ENCODE measurements at regions not wholly inside any gene's neighbourhood (a gene's known extent, or its start where the extent isn't known, plus 50 kb on each side); places are given as distances from the start of the nearest gene placed in this dataset.
"Not testable (repeated sequence)": the region's sequence is repeated elsewhere in the genome, so short reads cannot be mapped to it uniquely, and the experiment has no call there.

- DNase-seq, result no peak
These were observed 116.5 kb upstream of the MAP2 start for GRCh38 chr2:209307161-209308001.

DNA sequence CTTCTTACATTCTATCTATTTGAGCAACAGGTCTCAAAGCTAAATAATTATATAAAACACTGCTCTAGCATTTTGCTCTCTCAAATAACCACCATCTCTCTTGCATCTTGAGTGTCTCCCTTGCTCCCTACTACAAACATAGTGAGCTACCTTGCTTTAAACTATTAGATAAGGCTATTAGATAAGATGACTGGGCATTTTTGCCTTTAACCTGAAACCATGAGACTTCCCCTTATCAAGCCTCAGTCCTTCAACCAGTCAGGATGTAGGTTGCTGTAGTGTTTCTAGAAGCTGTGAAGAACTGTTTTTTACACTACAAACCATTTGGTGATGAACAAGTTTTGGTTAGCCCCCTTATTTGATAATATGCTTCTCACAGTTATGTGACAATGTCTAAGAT, 115.4 kb upstream of the MAP2 start:
- no peak for DNase-seq

DNA sequence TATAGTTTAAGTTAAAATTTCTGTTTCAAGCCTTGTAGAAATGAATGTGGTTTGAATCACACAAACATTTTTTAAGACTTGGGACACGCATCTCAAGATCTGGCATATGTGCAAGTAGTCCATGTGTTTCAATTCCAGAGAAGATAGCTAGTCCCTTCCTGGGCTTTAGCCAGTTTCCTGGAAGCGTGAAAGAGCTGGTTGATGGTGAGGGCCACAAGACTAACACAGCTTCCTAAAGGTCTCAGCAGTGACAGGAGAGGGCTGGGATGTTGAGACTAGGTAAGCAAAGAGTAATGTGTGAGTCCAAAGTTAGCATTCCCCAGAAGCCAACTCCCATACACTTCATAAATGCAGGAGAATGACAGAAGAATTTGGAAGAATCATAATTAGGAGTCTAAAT, 111.9 kb upstream of the MAP2 start:
- DNase-seq, result no peak

GRCh38 chr2:209312450-209312849, 111.4 kb upstream of the MAP2 start:
- DNase-seq, result not testable (repeated sequence)

GRCh38 chr2:209314653-209315052, 109.2 kb upstream of the MAP2 start:
- DNase-seq, result no peak

DNA sequence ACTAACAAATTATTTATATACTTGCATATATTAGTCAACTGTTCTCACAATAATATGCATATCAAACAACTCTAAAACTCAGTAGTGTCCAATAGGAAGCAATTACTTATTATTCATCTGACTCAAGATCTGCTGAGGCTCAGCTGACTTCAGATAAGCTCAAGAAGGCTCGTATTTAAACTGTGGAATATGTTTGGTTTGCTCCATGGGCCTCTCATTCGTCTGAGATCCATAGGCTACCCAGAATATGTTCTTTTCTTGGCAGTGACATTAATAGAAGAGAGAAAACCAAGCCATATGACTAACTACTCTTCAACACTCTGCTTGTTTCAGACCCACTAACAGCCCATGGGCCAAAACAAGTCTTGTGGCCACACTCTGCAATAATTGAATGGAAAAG, 107.7 kb upstream of the MAP2 start:
- no peak for DNase-seq

DNA sequence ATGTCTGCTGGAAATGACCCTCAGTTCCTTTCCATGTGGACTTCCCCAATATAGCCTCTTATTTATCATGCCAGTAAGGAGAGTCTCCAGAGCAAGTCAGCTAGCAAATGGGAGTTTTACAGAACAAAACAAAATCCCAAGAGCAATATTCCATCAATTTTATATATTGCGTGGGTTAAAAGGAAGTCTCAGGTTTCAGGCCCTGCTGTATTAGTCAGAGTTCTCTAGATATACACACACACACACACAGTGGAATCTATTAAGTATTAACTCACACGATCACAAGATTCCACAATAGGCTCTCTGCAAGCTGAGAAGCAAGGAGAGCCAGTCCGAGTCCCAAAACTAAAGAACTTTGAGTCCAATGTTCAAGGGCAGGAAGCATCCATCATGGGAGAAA, 102.8 kb upstream of the MAP2 start:
- DNase-seq, result no peak

DNA sequence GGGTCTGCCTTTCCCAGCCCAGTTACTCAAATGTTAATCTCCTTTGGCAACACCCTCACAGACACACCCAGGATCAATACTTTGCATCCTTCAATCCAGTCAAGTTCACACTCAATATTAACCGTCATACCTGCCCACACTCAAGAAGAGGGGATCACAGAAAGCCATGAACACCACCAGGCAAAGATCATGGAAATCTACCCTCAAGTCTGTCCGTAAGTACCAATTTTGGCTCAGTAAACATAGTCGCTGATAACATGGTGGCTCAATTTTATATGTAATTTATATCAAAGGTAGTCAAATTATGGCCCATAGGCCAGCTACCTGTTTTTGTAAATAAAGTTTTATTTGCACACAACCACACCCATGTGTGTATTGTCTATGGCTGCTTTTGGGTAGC, 102.3 kb upstream of the MAP2 start:
- no peak for DNase-seq

- DNase-seq, result no peak
These were observed 101.8 kb upstream of the MAP2 start for GRCh38 chr2:209322041-209322440.

DNA sequence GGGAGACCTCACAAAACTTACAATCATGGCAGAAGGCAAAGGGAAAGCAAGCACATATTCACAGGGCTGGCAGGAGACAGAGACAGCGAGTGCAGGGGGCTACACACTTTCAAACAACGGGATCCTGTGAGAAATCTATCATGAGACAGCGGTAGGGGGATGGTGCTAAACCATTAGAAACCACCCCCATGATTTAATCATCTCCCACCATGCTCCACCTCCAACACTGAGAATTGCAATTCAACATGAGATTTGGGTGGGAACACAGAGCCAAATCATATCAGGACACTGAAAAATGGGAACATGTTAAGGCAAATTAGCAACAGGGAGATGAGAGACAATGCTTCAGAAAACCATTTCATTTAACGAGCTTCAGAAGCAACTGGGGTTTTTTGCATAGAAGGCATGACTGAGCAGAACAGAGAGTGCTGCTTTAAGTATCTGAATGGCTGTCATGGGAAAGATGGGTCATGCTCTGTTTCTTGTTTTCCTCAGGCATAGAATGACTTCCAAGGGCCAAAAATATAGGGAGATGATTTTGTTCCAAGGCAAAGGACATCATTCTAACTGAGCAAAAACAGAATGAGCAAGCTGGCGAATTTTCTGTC, 100.8 kb upstream of the MAP2 start:
- DNase-seq, result no peak

DNA sequence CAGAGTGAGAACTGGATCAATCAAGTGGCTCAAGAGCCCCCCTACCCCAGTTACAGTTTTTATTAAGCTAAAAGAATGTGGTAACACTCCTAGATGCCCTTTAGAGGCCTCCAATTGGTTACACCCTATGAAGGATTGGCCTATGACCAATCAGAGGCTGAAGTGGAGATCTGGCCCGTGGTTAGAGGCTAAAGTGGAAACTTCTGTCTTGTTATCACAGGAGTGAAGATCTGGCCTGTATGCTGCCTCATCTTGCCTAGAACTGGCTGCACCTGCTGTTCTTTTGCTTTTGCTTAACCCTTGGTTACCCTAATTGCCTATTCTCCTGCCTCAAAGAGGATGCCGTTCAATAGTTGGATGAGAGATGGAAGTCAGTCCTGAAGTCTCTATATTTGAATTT, 100.1 kb upstream of the MAP2 start:
- DNase-seq, result no peak

DNA sequence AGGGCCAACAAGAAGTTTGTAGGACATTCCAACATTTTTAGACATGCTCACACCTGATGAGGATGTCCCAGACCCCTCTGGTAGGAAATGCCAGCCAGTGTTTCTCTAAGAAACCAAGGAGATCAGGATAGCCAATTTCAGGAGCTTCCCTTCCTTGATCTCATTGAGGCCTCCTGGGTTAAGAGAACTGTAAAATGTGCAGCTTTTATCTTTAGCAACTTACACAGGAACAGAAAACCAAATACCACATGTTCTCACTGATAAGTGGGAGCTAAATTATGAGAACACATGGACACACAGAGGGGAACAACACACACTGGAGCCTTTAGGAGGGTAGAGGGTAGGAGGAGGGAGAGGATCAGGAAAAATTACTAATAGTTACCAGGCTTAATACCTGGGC, 99.6 kb upstream of the MAP2 start:
- no peak for DNase-seq

DNA sequence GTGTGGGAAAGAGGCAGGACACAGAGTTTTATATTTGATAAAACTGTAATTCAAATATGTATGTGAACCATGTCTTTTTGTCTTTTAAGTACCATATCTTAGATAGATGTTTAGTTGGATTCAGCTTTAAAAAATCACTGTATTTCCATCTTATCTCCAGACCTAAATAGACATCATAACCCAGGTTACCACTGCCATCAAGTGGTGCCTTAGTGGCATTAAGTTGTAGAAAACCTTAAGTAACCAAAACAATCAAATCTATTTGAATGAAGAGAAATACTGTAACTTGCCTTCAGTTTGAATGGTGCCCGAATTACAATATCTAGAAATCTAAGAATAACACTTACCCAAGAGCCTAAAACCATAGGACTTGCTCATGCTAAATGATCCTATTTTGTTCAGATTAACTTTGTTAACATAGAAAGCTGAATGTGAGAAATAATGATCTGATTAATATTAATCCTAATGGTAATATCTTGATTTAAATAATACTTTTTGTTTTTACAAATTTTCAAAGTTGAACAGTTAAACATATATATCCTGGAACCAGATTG, 92.5 kb upstream of the MAP2 start:
- DNase-seq, result peak; percentile 33

DNA sequence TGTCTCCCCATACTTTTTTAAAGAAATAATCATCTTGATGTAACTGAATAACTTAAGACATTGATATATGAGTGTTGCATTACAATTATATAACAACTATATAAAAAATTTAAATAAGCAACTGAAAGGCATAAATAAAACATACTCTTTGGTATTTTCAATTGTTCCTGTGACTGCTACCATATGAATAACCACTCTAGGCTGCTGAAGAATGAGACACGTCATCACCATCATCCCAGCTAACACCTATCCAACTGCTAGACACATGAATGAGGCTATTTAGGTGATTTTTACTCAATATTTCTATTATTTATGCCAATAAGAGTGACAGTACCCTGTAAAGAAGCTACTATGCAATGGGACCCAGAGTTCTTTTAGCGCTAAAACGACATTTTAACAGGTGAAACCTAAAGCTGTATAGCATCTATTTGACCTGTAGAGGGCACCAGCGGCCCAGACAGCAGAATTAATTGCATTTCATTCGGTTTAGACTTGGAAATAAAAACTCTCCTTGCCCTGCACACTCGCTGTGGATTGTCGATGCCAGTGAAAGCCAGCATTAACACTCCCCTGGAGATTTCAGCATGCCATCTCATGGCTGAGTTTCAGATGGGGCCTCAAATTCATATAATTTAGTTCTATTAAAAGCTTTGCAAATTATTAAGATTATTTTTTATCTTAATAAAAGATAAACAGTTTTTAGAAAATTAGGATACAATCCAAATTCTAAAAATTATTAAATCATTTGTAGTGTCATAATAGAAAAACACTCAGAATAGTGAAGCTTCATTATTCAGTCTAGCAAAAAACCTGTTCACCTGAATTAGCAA, 89.4 kb upstream of the MAP2 start:
- DNase-seq, result peak; percentile 75

GRCh38 chr2:209340522-209340921, 83.3 kb upstream of the MAP2 start:
- no peak for DNase-seq

- no peak for DNase-seq
These were observed 79.5 kb upstream of the MAP2 start for GRCh38 chr2:209344349-209344748.

GRCh38 chr2:209348433-209348832, 75.4 kb upstream of the MAP2 start:
- DNase-seq, result no peak

GRCh38 chr2:209351636-209352035, 72.2 kb upstream of the MAP2 start:
- DNase-seq, result no peak

- DNase-seq, result no peak
These were observed 64.9 kb upstream of the MAP2 start for GRCh38 chr2:209358992-209359391.

- DNase-seq, result no peak
These were observed 56.6 kb upstream of the MAP2 start for GRCh38 chr2:209367075-209367747.

DNA sequence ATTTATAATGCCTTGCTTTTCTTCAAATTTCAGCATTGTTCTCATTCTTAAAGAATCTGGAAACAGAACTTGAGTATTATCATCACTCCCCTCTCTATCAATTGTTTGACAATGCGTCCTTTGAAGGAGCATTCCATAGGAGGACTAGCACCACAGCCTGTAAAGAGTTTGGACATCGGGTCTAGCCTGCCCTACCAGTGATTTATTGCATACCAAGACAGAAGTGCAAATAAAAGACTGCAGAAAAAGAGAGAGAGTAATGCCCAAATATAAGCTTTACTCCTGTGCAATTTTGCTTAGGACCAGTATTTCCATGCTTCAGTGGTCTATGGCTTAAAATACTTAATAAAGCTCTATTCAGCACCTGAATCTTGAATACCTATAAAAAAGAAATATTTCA, 55.4 kb upstream of the MAP2 start:
- no peak for DNase-seq

GRCh38 chr2:209368914-209369313, 54.9 kb upstream of the MAP2 start:
- peak; percentile 41 for DNase-seq

Measured in left kidney (tissue), 1 donor.